ENCODE measurements at regions not wholly inside any gene's neighbourhood (a gene's known extent, or its start where the extent isn't known, plus 50 kb on each side); places are given as distances from the start of the nearest gene placed in this dataset.

DNA sequence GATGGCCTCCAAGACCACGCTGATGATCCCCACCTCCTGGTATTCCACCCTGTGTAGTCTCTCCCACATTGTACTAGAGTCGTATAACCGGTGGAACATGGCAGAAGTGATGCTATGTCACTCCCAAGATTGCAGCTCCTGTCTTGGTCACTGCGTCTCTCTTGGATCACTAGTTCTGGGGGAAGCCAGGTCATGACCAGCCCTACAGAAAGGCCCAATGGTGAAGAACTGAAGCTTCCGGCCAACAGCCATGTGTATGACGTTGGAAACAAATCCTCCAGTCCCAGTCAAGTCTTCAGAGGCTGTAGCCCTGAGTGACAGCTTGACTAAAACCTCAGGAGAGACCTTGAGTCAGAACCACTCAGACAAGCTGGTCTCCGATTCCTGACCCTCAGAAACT, 61.9 kb upstream of the FNDC3B start:
- Histone ChIP-seq H3K27ac (ENCODE audit: low read depth, low read length) (no peak overlapping the region; the same call in 1 of the 2 replicates), H3K9me2 (replicated peaks; ENCODE audit: control insufficient read depth, low read length) (no peaks in the 10 kb centered on the region), H3K36me3 (ENCODE audit: control insufficient read depth, low read length) (peaks cover 3% of the 10 kb centered on the region), H3K4me3 (ENCODE audit: low read length) (peak overlapping the region; percentile 6; the same call in 1 of the 2 replicates), H3K27me3 (ENCODE audit: control insufficient read depth, low read length) (no peaks in the 10 kb centered on the region), H3K9me3 (ENCODE audit: control insufficient read depth, insufficient read depth, low read length) (peaks cover 14% of the 10 kb centered on the region; the same call in 1 of the 2 replicates), H3K4me2 (ENCODE audit: low read length) (peak overlapping the region; percentile 37; the same call in 1 of the 2 replicates), H3K79me2 (ENCODE audit: control insufficient read depth, low read length) (no peaks in the 10 kb centered on the region), H4K20me1 (ENCODE audit: control insufficient read depth, insufficient read depth, low read depth, low read length) (no peaks in the 10 kb centered on the region), H3F3A (ENCODE audit: control insufficient read depth, insufficient read depth) (no peaks in the 10 kb centered on the region), H3K4me1 (ENCODE audit: control insufficient read depth, low read length) (peaks cover 13% of the 10 kb centered on the region)
- TF ChIP-seq, protein P1, sequence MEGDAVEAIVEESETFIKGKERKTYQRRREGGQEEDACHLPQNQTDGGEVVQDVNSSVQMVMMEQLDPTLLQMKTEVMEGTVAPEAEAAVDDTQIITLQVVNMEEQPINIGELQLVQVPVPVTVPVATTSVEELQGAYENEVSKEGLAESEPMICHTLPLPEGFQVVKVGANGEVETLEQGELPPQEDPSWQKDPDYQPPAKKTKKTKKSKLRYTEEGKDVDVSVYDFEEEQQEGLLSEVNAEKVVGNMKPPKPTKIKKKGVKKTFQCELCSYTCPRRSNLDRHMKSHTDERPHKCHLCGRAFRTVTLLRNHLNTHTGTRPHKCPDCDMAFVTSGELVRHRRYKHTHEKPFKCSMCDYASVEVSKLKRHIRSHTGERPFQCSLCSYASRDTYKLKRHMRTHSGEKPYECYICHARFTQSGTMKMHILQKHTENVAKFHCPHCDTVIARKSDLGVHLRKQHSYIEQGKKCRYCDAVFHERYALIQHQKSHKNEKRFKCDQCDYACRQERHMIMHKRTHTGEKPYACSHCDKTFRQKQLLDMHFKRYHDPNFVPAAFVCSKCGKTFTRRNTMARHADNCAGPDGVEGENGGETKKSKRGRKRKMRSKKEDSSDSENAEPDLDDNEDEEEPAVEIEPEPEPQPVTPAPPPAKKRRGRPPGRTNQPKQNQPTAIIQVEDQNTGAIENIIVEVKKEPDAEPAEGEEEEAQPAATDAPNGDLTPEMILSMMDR (IDR thresholded peaks at IDR 0.05; ENCODE audit: low read depth, low read length, poor library complexity, severe bottlenecking), result no peak

DNA sequence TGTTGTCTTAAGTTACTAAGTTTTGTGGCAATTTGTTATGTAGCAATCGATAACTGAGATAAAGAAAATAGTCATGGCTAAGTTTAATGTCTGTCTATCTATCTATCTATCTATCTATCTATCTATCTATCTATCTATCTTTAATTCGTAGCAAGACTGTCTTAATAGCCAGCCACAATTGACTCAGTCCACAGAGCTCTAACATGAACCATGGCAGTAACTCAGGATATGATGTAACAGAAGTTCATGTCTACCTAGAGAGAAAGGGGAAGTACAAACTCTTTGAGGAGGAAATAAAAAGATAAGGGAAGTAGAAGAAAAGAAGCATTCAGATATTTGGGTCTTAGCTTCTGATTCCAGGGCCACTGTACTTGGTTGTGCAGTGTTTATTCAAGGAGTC, 61.5 kb upstream of the FNDC3B start:
- no peak for TF ChIP-seq EZH2phosphoT487 (IDR thresholded peaks at IDR 0.05; ENCODE audit: borderline replicate concordance, low read length)
- no peaks in the 10 kb centered on the region for H3K79me2 ChIP-seq (ENCODE audit: control insufficient read depth, low read length)
- no peaks in the 10 kb centered on the region for H4K20me1 ChIP-seq (ENCODE audit: control insufficient read depth, insufficient read depth, low read depth, low read length)
- no peaks in the 10 kb centered on the region for H3K9me2 ChIP-seq (replicated peaks; ENCODE audit: control insufficient read depth, low read length)
- no peaks in the 10 kb centered on the region for H3F3A ChIP-seq (ENCODE audit: control insufficient read depth, insufficient read depth)
- peaks cover 3% of the 10 kb centered on the region for H3K36me3 ChIP-seq (ENCODE audit: control insufficient read depth, low read length)
- peak overlapping the region; percentile 37; the same call in 1 of the 2 replicates for H3K4me2 ChIP-seq (ENCODE audit: low read length)
- H3K27me3 ChIP-seq (ENCODE audit: control insufficient read depth, low read length), result no peaks in the 10 kb centered on the region
- no peak overlapping the region; the same call in 1 of the 2 replicates for H3K27ac ChIP-seq (ENCODE audit: low read depth, low read length)
- peak overlapping the region; percentile 6; the same call in 1 of the 2 replicates for H3K4me3 ChIP-seq (ENCODE audit: low read length)
- peaks cover 14% of the 10 kb centered on the region; the same call in 1 of the 2 replicates for H3K9me3 ChIP-seq (ENCODE audit: control insufficient read depth, insufficient read depth, low read length)
- peaks cover 13% of the 10 kb centered on the region for H3K4me1 ChIP-seq (ENCODE audit: control insufficient read depth, low read length)

DNA sequence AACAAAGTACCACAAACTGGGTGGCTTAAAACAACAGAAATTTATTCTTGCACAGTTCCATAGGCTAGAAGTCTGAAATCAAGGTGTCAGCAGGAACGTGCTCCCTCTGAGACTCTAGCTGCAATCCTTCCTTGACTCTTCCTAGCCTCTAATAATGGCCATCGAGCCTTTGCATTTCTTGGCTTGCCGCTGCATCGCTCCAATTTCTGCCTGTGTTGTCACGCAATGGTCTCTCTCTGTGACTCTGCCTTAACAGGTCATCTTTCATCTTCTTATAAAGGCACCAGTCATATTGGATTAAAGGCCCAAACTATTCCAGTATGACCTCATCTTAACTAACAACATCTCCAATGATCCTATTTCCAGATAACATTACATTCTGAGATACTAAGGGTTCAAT, 61.0 kb upstream of the FNDC3B start:
- H3K4me2 ChIP-seq (ENCODE audit: low read length), result peak overlapping the region; percentile 37; the same call in 1 of the 2 replicates
- no peak for TF ChIP-seq EZH2phosphoT487 (IDR thresholded peaks at IDR 0.05; ENCODE audit: borderline replicate concordance, low read length)
- TF ChIP-seq, protein P1 (IDR thresholded peaks at IDR 0.05; ENCODE audit: low read depth, low read length, poor library complexity, severe bottlenecking), result no peak
- H3K4me3 ChIP-seq (ENCODE audit: low read length), result peak overlapping the region; percentile 6; the same call in 1 of the 2 replicates
- H3K79me2 ChIP-seq (ENCODE audit: control insufficient read depth, low read length), result no peaks in the 10 kb centered on the region
- no peak overlapping the region for H3K27ac ChIP-seq (ENCODE audit: low read depth, low read length)
- H3K4me1 ChIP-seq (ENCODE audit: control insufficient read depth, low read length), result peaks cover 13% of the 10 kb centered on the region
- no peaks in the 10 kb centered on the region for H4K20me1 ChIP-seq (ENCODE audit: control insufficient read depth, insufficient read depth, low read depth, low read length)
- H3K9me3 ChIP-seq (ENCODE audit: control insufficient read depth, insufficient read depth, low read length), result peaks cover 14% of the 10 kb centered on the region; the same call in 1 of the 2 replicates
- H3K9me2 ChIP-seq (replicated peaks; ENCODE audit: control insufficient read depth, low read length), result no peaks in the 10 kb centered on the region
- no peaks in the 10 kb centered on the region for H3K27me3 ChIP-seq (ENCODE audit: control insufficient read depth, low read length)
- no peaks in the 10 kb centered on the region for H3F3A ChIP-seq (ENCODE audit: control insufficient read depth, insufficient read depth)
- H3K36me3 ChIP-seq (ENCODE audit: control insufficient read depth, low read length), result peaks cover 3% of the 10 kb centered on the region

DNA sequence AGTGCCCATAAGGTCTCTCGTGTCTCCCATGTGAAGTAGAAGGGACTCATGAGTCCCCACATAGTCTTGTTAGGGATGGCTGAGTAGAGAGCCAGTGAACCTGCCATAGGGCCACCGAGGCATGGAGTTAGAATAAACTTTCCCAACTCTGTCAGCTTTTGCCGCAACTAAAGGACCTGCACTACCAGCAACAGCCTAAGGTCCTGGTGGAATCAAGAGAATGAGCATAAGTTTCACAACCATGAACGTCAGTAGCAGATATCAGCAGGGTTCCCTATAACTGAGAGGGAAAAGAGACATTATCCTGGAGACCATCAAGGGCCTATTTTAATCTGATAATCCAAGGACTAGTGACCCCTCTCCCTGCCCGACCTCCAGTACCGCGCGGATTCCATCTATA, 60.3 kb upstream of the FNDC3B start:
- no peaks in the 10 kb centered on the region for H3K79me2 ChIP-seq (ENCODE audit: control insufficient read depth, low read length)
- H3F3A ChIP-seq (ENCODE audit: control insufficient read depth, insufficient read depth), result no peaks in the 10 kb centered on the region
- H3K27me3 ChIP-seq (ENCODE audit: control insufficient read depth, low read length), result no peaks in the 10 kb centered on the region
- no peaks in the 10 kb centered on the region for H3K9me2 ChIP-seq (replicated peaks; ENCODE audit: control insufficient read depth, low read length)
- H3K9me3 ChIP-seq (ENCODE audit: control insufficient read depth, insufficient read depth, low read length), result peaks cover 14% of the 10 kb centered on the region; the same call in 1 of the 2 replicates
- no peak for TF ChIP-seq EZH2phosphoT487 (IDR thresholded peaks at IDR 0.05; ENCODE audit: borderline replicate concordance, low read length)
- TF ChIP-seq, protein P1 (IDR thresholded peaks at IDR 0.05; ENCODE audit: low read depth, low read length, poor library complexity, severe bottlenecking), result no peak
- H3K4me1 ChIP-seq (ENCODE audit: control insufficient read depth, low read length), result peaks cover 13% of the 10 kb centered on the region
- peaks cover 3% of the 10 kb centered on the region for H3K36me3 ChIP-seq (ENCODE audit: control insufficient read depth, low read length)
- H4K20me1 ChIP-seq (ENCODE audit: control insufficient read depth, insufficient read depth, low read depth, low read length), result no peaks in the 10 kb centered on the region
- H3K27ac ChIP-seq (ENCODE audit: low read depth, low read length), result no peak overlapping the region
- no peak overlapping the region for H3K4me3 ChIP-seq (ENCODE audit: low read length)
- H3K4me2 ChIP-seq (ENCODE audit: low read length), result no peak overlapping the region

Measured in DOHH2 (cell line).